ENCODE measurements at regions not wholly inside any gene's neighbourhood (a gene's known extent, or its start where the extent isn't known, plus 50 kb on each side); places are given as distances from the start of the nearest gene placed in this dataset.

DNA sequence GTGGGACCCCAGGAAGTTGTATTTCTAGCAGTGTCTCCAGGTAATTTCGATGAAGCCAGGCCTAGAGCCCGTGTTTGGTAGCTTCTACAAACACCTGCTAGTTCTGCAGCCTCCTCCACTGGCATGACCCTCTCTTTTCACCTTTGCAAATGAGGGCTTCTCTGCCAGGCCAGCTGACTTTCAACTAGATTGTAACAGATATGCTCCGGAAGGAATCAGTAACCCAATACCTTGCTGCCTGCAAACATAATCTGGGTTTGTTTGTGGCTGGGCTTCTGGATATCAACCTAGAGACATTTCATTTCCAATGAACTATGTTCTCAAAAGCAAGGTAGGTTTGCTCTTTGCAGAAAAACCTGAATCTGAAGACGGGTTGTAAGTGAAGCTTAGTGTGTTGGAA, 354.8 kb downstream of the DMRT2 start:
- Histone ChIP-seq H3K27ac (no peak overlapping the region), H3K27me3 (no peaks in the 10 kb centered on the region), H3K9me3 (no peaks in the 10 kb centered on the region), H3K4me1 (no peaks in the 10 kb centered on the region), H3K4me3 (no peak overlapping the region), H3K36me3 (no peaks in the 10 kb centered on the region)
- no peak for DNase-seq
- ATAC-seq, result no peak
- FAIRE-seq, result no peak
- WGBS, 2 donors, result 43 to 60% methylated on average over 4 of the region's 4 CpGs
- TF ChIP-seq, protein P1, sequence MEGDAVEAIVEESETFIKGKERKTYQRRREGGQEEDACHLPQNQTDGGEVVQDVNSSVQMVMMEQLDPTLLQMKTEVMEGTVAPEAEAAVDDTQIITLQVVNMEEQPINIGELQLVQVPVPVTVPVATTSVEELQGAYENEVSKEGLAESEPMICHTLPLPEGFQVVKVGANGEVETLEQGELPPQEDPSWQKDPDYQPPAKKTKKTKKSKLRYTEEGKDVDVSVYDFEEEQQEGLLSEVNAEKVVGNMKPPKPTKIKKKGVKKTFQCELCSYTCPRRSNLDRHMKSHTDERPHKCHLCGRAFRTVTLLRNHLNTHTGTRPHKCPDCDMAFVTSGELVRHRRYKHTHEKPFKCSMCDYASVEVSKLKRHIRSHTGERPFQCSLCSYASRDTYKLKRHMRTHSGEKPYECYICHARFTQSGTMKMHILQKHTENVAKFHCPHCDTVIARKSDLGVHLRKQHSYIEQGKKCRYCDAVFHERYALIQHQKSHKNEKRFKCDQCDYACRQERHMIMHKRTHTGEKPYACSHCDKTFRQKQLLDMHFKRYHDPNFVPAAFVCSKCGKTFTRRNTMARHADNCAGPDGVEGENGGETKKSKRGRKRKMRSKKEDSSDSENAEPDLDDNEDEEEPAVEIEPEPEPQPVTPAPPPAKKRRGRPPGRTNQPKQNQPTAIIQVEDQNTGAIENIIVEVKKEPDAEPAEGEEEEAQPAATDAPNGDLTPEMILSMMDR (IDR thresholded peaks at IDR 0.05), result no peak
- intact Hi-C loops (cut with DNase I), result no loop called here

DNA sequence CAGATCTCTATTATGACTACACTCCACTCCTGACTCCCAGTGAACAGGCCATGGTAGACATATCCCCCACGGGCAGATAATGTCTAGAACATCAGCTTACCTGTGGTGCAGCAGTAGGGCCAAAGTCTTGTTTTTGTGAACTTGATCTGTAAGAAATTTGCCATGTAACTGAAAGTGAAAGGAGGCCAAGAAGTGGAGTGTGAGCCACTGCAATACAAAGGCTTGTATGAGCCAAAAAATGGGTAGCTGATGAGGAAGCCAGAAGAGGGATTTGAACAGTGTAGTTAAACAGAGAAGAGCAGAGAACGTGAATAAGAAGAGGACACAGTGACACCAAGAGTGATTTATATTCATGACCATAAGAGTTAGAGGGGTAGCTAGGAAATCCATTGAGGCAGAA, 361.7 kb downstream of the DMRT2 start:
- no peaks in the 10 kb centered on the region for H3K9me3 ChIP-seq
- WGBS, 2 donors, result 34 to 54% methylated on average over 2 of the region's 2 CpGs
- TF ChIP-seq, protein P1 (IDR thresholded peaks at IDR 0.05), result no peak
- H3K4me3 ChIP-seq, result no peak overlapping the region
- intact Hi-C loops (cut with DNase I), result no loop called here
- FAIRE-seq, result no peak
- no peak overlapping the region for H3K27ac ChIP-seq
- H3K4me1 ChIP-seq, result no peaks in the 10 kb centered on the region
- no peaks in the 10 kb centered on the region for H3K36me3 ChIP-seq
- DNase-seq, result no peak
- no peak for ATAC-seq
- no peaks in the 10 kb centered on the region for H3K27me3 ChIP-seq

DNA sequence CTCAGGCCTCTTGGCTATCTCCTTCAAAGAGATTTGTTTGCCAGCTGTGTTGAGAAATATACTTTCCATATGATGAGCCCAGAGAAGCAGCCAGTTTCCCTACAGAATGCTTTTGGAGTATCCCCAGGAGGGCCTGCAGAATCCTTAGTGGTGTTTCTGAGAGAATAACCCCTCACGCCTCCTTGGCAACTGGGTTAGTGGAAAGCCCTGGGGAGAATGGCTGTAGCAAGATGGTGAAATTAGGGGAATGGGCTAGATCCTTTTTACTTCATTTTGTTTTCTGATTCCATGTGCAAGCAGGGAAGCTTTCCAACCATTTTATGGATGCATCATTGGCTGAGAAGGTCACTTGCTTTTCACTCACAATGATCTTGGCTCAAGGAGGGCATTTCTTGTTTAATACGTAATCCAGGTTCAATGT, 364.6 kb downstream of the DMRT2 start:
- TF ChIP-seq, protein P1 (IDR thresholded peaks at IDR 0.05), result no peak
- Histone ChIP-seq H3K27ac (no peak overlapping the region), H3K4me3 (no peak overlapping the region), H3K27me3 (no peaks in the 10 kb centered on the region), H3K9me3 (no peaks in the 10 kb centered on the region), H3K4me1 (no peaks in the 10 kb centered on the region), H3K36me3 (no peaks in the 10 kb centered on the region)
- intact Hi-C loops (cut with DNase I), result no loop called here
- 76 to 77% methylated on average over 2 of the region's 2 CpGs for WGBS, 2 donors
- no peak for DNase-seq
- no peak for FAIRE-seq
- no peak for ATAC-seq

DNA sequence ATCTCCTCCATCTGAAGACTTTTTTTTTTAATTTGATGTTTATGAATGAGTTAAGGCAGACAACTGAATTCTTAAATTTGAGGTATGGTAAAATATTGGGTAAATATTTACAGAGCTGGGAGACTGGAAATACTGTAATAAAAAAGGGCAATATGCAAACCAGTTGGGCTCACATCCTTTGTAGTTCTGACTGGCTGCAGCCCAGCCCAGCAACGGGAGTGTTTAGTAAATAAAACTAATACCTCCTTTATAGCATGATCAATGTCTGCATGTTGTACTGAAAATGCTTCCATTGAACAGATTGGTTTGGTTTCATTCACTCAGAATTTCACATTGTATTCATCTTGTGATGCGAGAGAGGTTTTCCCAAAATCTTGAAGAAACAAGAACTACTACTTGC, 365.0 kb downstream of the DMRT2 start:
- 53 to 54% methylated on average over 2 of the region's 2 CpGs for WGBS, 2 donors
- no peak overlapping the region for H3K27ac ChIP-seq
- no peak for ATAC-seq
- H3K4me1 ChIP-seq, result no peaks in the 10 kb centered on the region
- H3K36me3 ChIP-seq, result no peaks in the 10 kb centered on the region
- intact Hi-C loops (cut with DNase I), result no loop called here
- TF ChIP-seq, protein P1 (IDR thresholded peaks at IDR 0.05), result no peak
- no peaks in the 10 kb centered on the region for H3K27me3 ChIP-seq
- no peak overlapping the region for H3K4me3 ChIP-seq
- DNase-seq, result no peak
- no peak for FAIRE-seq
- H3K9me3 ChIP-seq, result no peaks in the 10 kb centered on the region

DNA sequence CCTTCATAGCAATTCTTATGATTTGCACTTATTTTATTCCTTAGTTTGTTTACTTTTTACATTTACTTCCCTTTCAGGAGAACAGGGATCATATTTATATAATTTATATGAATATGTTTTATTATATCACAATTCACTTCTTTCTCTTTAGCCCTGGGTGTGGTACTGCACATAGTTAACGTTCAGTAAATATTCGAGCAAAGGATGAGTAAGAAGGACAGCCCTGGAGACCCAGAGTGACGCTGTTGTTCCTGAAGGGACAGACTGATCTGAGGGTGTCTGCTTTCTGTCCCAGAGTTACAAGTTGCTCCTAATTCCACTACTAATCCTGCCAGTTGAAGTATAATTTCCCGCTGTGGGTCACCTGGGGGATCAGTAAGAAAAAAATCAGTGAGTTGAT, 366.1 kb downstream of the DMRT2 start:
- ATAC-seq, result no peak
- Histone ChIP-seq H3K4me1 (no peaks in the 10 kb centered on the region), H3K4me3 (no peak overlapping the region), H3K27me3 (no peaks in the 10 kb centered on the region), H3K36me3 (no peaks in the 10 kb centered on the region), H3K9me3 (no peaks in the 10 kb centered on the region), H3K27ac (no peak overlapping the region)
- 65 to 79% methylated on average over 4 of the region's 4 CpGs for WGBS, 2 donors
- FAIRE-seq, result no peak
- TF ChIP-seq, protein P1 (IDR thresholded peaks at IDR 0.05), result no peak
- DNase-seq, result no peak
- intact Hi-C loops (cut with DNase I), result no loop called here

Data from pancreas (tissue), 10 donors.